ENCODE measurements at regions not wholly inside any gene's neighbourhood (a gene's known extent, or its start where the extent isn't known, plus 50 kb on each side); places are given as distances from the start of the nearest gene placed in this dataset.

DNA sequence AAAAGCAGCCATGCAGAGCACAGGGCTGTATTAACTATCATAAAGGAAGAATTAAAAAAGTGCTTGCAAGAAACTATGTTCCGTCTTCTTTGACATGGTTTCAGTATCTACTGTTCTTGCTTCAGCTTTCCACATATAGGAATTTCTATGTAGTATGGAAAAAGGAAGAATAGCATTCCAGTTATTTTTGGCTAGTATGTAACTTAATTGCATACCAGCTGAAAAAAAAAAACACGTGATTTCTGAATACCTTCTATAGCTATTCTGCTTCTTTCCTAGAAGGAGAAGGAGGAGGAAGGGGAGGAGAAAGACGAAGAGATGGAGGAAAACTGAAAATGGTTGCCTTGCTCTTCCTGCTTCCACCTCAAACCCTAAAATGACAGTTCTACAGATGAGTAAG, 619.0 kb downstream of the KCTD12 start:
- no peak overlapping the region for H3K27ac ChIP-seq (ENCODE audit: insufficient read length, low read depth, low read length)
- DNase-seq: no peak
- no peaks in the 10 kb centered on the region for H4K20me1 ChIP-seq (ENCODE audit: control insufficient read depth, insufficient read depth, insufficient read length)
- no peak overlapping the region for H2BK15ac ChIP-seq (ENCODE audit: low read depth, low read length)
- H3K79me2 ChIP-seq (ENCODE audit: insufficient read depth, low read length): no peaks in the 10 kb centered on the region
- no peak overlapping the region for H4K91ac ChIP-seq (ENCODE audit: insufficient read length, low read depth, low read length)
- H3K27me3 ChIP-seq (ENCODE audit: insufficient read depth, low read length): no peaks in the 10 kb centered on the region; the same call in 1 of the 2 replicates
- H2AK5ac ChIP-seq (ENCODE audit: insufficient read length, low read length): no peak overlapping the region
- H2BK12ac ChIP-seq (ENCODE audit: insufficient read length, low read depth, low read length): no peak overlapping the region
- Mint-ChIP-seq H3K27me3 (ENCODE audit: low read depth) (no peaks in the 10 kb centered on the region), H3K4me1 (peaks cover 2% of the 10 kb centered on the region in 2 experiments; a peak in 1 of 4 replicates), H3K36me3 (ENCODE audit: insufficient read depth in 1 of 3, low read depth in 3 of 3) (0 out of 7 replicates have a peak, but pooled peaks cover 0 to 2% (median 2%) of the 10 kb centered on the region in 3 experiments), H3K4me3 (no peak overlapping the region), H3K27ac (no peak overlapping the region), H3K9me3 (peaks cover 5 to 14% of the 10 kb centered on the region in 2 experiments; a peak in 4 of 5 replicates)
- no peak overlapping the region for H3K4me2 ChIP-seq (ENCODE audit: insufficient read depth, insufficient read length, low read length)
- WGBS (ENCODE audit: extremely low coverage, insufficient read length, low lambda C conversion rate): no CpG with 5 or more reads among the region's 3 CpGs
- no peak overlapping the region for H2BK5ac ChIP-seq (ENCODE audit: insufficient read length, low read length)
- H4K8ac ChIP-seq (replicated peaks; ENCODE audit: insufficient read length, low read depth, low read length): no peak overlapping the region
- H3K9me3 ChIP-seq (ENCODE audit: control insufficient read depth, low read depth, low read length): no peaks in the 10 kb centered on the region
- H3K23me2 ChIP-seq (ENCODE audit: insufficient read length, low read depth, low read length, poor library complexity, severe bottlenecking): no peaks in the 10 kb centered on the region
- TF ChIP-seq, protein P1, sequence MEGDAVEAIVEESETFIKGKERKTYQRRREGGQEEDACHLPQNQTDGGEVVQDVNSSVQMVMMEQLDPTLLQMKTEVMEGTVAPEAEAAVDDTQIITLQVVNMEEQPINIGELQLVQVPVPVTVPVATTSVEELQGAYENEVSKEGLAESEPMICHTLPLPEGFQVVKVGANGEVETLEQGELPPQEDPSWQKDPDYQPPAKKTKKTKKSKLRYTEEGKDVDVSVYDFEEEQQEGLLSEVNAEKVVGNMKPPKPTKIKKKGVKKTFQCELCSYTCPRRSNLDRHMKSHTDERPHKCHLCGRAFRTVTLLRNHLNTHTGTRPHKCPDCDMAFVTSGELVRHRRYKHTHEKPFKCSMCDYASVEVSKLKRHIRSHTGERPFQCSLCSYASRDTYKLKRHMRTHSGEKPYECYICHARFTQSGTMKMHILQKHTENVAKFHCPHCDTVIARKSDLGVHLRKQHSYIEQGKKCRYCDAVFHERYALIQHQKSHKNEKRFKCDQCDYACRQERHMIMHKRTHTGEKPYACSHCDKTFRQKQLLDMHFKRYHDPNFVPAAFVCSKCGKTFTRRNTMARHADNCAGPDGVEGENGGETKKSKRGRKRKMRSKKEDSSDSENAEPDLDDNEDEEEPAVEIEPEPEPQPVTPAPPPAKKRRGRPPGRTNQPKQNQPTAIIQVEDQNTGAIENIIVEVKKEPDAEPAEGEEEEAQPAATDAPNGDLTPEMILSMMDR (conservative IDR thresholded peaks at IDR 0.05): no peak
- no peak overlapping the region for H3K4ac ChIP-seq (ENCODE audit: low read depth, low read length)
- no peak overlapping the region for H3K23ac ChIP-seq (ENCODE audit: insufficient read length, low read depth, low read length)
- no peak overlapping the region for H2BK20ac ChIP-seq (ENCODE audit: low read depth, low read length, poor library complexity, severe bottlenecking)
- no peak overlapping the region for H3T11ph ChIP-seq (ENCODE audit: low read length)
- H3K14ac ChIP-seq (ENCODE audit: insufficient read depth, low read length): no peak overlapping the region
- H3K9ac ChIP-seq (ENCODE audit: extremely low read depth, insufficient read length, low read length): no peak overlapping the region
- no peak overlapping the region for H2AFZ ChIP-seq (ENCODE audit: low read length)
- no peak overlapping the region for H3K18ac ChIP-seq (ENCODE audit: insufficient read length, low read depth, low read length)
- H3K79me1 ChIP-seq (ENCODE audit: insufficient read depth, low read depth, low read length, poor library complexity, severe bottlenecking): no peaks in the 10 kb centered on the region
- no peak overlapping the region for H3K56ac ChIP-seq (ENCODE audit: insufficient read length, low read depth, low read length)
- H4K5ac ChIP-seq (ENCODE audit: insufficient read length, low read depth, low read length): no peak overlapping the region
- no peak overlapping the region for H2BK120ac ChIP-seq (ENCODE audit: low read depth, low read length, poor library complexity, severe bottlenecking)
- H3K4me1 ChIP-seq (ENCODE audit: insufficient read depth, low read length): no peaks in the 10 kb centered on the region
